ENCODE measurements at regions not wholly inside any gene's neighbourhood (a gene's known extent, or its start where the extent isn't known, plus 50 kb on each side); places are given as distances from the start of the nearest gene placed in this dataset.

DNA sequence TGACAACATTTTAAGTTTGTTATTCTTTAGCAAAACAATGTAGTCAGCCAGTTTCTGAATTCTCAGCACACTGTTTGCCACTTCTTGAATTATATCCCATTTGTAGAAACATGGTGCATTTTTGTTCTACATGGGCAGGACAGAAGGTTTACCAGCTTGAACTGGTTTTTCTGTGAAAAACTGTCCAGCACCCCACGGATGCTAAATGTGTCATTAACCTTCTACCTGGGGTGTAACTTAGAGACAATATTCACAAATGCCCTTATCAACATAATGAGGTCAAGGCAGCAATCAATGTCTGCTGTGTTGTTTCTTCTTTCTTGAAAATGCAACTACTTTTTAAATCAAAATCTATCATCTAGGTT lies 702.6 kb downstream of the CENPC start:
- Histone ChIP-seq H3K36me3 (no peaks in the 10 kb centered on the region), H3K27me3 (no peaks in the 10 kb centered on the region), H3K4me3 (ENCODE audit: low read depth in 1 of 2, low read length in 1 of 2) (no peak overlapping the region), H3K27ac (no peak overlapping the region), H3K4me1 (ENCODE audit: control insufficient read depth in 1 of 2, insufficient read depth in 1 of 2, low read depth in 1 of 2, low read length in 1 of 2) (no peaks in the 10 kb centered on the region), H3K9me3 (no peaks in the 10 kb centered on the region)
- TF ChIP-seq, protein P1, sequence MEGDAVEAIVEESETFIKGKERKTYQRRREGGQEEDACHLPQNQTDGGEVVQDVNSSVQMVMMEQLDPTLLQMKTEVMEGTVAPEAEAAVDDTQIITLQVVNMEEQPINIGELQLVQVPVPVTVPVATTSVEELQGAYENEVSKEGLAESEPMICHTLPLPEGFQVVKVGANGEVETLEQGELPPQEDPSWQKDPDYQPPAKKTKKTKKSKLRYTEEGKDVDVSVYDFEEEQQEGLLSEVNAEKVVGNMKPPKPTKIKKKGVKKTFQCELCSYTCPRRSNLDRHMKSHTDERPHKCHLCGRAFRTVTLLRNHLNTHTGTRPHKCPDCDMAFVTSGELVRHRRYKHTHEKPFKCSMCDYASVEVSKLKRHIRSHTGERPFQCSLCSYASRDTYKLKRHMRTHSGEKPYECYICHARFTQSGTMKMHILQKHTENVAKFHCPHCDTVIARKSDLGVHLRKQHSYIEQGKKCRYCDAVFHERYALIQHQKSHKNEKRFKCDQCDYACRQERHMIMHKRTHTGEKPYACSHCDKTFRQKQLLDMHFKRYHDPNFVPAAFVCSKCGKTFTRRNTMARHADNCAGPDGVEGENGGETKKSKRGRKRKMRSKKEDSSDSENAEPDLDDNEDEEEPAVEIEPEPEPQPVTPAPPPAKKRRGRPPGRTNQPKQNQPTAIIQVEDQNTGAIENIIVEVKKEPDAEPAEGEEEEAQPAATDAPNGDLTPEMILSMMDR (IDR thresholded peaks at IDR 0.05) = no peak

DNA sequence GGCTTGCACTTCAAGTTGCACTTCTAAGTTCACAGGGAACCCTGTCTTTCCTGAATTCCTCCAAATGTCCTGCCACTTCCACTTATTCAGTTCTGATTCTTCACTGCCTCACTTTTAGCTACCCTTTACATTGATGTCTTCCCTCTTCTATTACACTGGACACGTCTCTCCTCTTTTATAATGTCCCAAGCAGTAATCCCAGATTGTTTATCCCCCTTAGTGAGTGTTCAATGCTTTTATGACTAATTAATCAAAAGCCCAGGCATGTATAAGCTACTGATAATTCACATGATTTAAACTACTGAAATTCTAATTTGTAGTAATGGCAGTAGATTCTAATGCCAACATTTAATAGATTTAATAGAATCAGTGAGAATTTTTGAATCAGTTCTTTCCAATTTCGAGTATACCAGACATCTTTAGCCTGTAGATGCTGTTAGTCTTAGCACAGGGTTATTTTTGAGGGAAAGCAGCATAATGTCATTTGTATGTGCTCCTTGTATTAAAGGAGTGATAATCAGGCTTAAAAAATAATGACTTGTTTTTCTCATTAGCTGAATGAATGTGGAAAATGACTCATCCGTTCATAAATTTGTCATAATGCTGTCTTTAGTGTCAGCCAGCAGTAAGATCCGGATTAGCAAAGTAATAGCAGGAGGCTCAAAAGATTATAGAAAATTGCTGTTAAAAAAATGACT lies 703.1 kb downstream of the CENPC start:
- no peak overlapping the region for H3K4me3 ChIP-seq (ENCODE audit: low read depth in 1 of 2, low read length in 1 of 2)
- H3K36me3 ChIP-seq = no peaks in the 10 kb centered on the region
- no peaks in the 10 kb centered on the region for H3K4me1 ChIP-seq (ENCODE audit: control insufficient read depth in 1 of 2, insufficient read depth in 1 of 2, low read depth in 1 of 2, low read length in 1 of 2)
- TF ChIP-seq, protein P1 (IDR thresholded peaks at IDR 0.05) = no peak
- H3K27me3 ChIP-seq = no peaks in the 10 kb centered on the region
- H3K27ac ChIP-seq = no peak overlapping the region
- no peaks in the 10 kb centered on the region for H3K9me3 ChIP-seq

DNA sequence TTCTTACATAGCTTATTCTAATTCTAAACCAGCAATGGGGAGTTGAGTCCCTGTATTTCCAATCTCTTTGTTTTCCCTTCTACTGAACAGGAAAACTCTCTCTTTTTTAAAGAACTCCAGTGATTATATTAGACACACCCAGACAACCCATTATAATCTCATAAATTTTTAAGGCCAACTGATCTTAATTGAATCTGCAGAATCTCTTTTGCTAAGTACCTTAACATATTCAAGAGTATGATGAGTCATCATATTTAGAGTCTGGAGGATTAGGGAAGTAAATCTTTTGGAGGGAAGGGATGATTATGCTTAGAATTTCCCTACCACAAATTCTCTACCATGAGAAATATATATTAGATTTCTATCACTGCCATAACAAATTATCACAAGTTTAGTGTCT lies 705.1 kb downstream of the CENPC start:
- Histone ChIP-seq H3K27ac (no peak overlapping the region), H3K4me1 (ENCODE audit: control insufficient read depth in 1 of 2, insufficient read depth in 1 of 2, low read depth in 1 of 2, low read length in 1 of 2) (no peaks in the 10 kb centered on the region), H3K9me3 (no peaks in the 10 kb centered on the region), H3K36me3 (no peaks in the 10 kb centered on the region), H3K27me3 (no peaks in the 10 kb centered on the region), H3K4me3 (ENCODE audit: low read depth in 1 of 2, low read length in 1 of 2) (no peak overlapping the region)
- TF ChIP-seq, protein P1 (IDR thresholded peaks at IDR 0.05) = no peak

DNA sequence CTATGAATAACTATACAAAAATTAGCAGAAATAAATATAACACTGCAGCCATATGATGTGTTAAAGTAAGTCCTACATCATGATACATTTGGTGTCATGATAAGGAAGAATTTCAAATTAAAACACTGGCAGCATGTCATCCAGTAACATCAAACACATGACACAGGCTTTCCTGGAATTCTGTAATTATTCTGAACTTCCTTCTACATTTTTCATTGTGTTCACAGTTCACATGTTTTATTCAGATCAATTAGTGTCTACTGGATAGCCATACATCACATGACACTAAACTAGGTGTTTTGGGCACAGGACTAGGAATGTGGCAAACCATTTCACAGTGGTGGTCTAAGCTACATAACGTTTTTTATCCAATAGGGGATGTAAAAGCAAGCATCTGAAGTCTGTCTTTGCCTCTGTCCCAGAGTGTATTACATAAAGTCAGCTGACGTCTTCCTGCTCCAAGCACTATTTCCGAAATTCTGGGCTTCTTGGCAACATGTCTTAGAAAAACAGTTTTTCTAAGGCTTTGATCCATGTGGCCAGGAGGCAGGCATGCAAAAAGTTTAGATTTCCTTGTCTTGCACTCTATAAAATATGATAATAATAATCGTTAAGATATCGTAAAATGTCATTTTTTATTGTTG lies 707.9 kb downstream of the CENPC start:
- Histone ChIP-seq H3K9me3 (no peaks in the 10 kb centered on the region), H3K36me3 (no peaks in the 10 kb centered on the region)

DNA sequence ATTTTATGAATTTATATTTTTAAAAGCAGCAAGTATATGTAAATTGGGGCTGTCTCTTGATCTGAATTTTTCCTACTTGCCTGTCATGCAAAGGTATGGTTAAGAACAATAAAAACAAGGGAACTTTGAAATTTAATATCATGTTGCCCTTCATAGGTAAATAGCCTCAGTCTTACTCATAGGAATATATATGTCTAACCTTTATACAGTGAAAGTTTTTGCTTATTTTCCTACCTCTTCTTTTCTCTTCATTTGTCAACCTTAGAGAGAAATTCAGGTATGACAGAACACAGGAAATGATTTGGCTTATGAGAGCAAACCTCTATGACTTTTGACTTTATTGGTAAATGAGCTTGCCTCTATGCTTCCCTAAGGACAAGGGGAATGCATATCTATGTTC lies 716.0 kb downstream of the CENPC start:
- no peaks in the 10 kb centered on the region for H3K27me3 ChIP-seq
- no peaks in the 10 kb centered on the region for H3K4me1 ChIP-seq (ENCODE audit: control insufficient read depth in 1 of 2, insufficient read depth in 1 of 2, low read depth in 1 of 2, low read length in 1 of 2)
- H3K4me3 ChIP-seq (ENCODE audit: low read depth in 1 of 2, low read length in 1 of 2) = no peak overlapping the region
- TF ChIP-seq, protein P1 (IDR thresholded peaks at IDR 0.05) = no peak
- H3K9me3 ChIP-seq = no peaks in the 10 kb centered on the region
- H3K27ac ChIP-seq = no peak overlapping the region
- H3K36me3 ChIP-seq = no peaks in the 10 kb centered on the region

More for the DNA sequence above, 707.9 kb downstream of the CENPC start:
- Histone ChIP-seq H3K27ac (no peak overlapping the region), H3K4me1 (ENCODE audit: control insufficient read depth in 1 of 2, insufficient read depth in 1 of 2, low read depth in 1 of 2, low read length in 1 of 2) (no peaks in the 10 kb centered on the region), H3K27me3 (no peaks in the 10 kb centered on the region), H3K4me3 (ENCODE audit: low read depth in 1 of 2, low read length in 1 of 2) (no peak overlapping the region)
- TF ChIP-seq, protein P1 (IDR thresholded peaks at IDR 0.05) = no peak
